Stimulated activated naive B cell treated with anti-CD40 and anti-IgM and Interleukin-4, amounts not matched to agents 10 μg/mL and 1 μg/mL and 100 μg/mL, for 72 hours (primary cell): ENCODE measurements at regions not wholly inside any gene's neighbourhood (a gene's known extent, or its start where the extent isn't known, plus 50 kb on each side); places are given as distances from the start of the nearest gene placed in this dataset.
"Not testable (repeated sequence)": the region's sequence is repeated elsewhere in the genome, so short reads cannot be mapped to it uniquely, and the experiment has no call there.

Experiments
- ATAC-seq, 2 donors: fragments of 150-1000 bp; cut with Tn5 transposase; replicated peaks; 2 replicates each; pipeline ENCODE4 v1.10.0; 2021; ENCODE audit warnings: moderate library complexity in 1 of 2
- DNase-seq: peaks from one replicate; pipeline ENCODE4 v3.0.0; 2021
- H3K27ac Mint-ChIP-seq: one replicate; pipeline ENCODE4 v1.8.0; 2022; ENCODE audit warnings: mild to moderate bottlenecking, mixed read lengths
- H3K27me3 Mint-ChIP-seq, 2 donors: one replicate each; pipeline ENCODE4 v1.8.0; 2022; ENCODE audit warnings: mixed read lengths in 2 of 2
- H3K36me3 Mint-ChIP-seq, 2 donors: one replicate each; pipeline ENCODE4 v1.8.0; 2022; ENCODE audit warnings: mixed read lengths in 2 of 2, mild to moderate bottlenecking in 1 of 2
- H3K4me1 Mint-ChIP-seq, 2 donors: one replicate each; pipeline ENCODE4 v1.8.0; 2022; ENCODE audit warnings: mixed read lengths in 2 of 2, mild to moderate bottlenecking in 1 of 2
- H3K4me3 Mint-ChIP-seq, 2 donors: one replicate each; pipeline ENCODE4 v1.8.0; 2022; ENCODE audit warnings: mild to moderate bottlenecking in 2 of 2, mixed read lengths in 2 of 2, moderate library complexity in 1 of 2
- H3K9me3 Mint-ChIP-seq, 2 donors: one replicate each; pipeline ENCODE4 v1.8.0; 2022; ENCODE audit warnings: mixed read lengths in 2 of 2, mild to moderate bottlenecking in 1 of 2

- peaks cover 3 to 6% of the 10 kb centered on the region in 2 donors for H3K4me1 Mint-ChIP-seq
- H3K9me3 Mint-ChIP-seq: peaks cover 7% of the 10 kb centered on the region in 2 donors
- no peak overlapping the region for H3K4me3 Mint-ChIP-seq
- no peaks in the 10 kb centered on the region for H3K27me3 Mint-ChIP-seq
- peaks cover 8 to 13% of the 10 kb centered on the region in 2 donors for H3K36me3 Mint-ChIP-seq
- DNase-seq: no peak
- H3K27ac Mint-ChIP-seq: no peak overlapping the region
- ATAC-seq: no peak
These were observed 405.2 kb downstream of the ZEB2 start for GRCh38 chr2:144114760-144115159.

GRCh38 chr2:144111437-144111836 is 408.5 kb downstream of the ZEB2 start:
- Mint-ChIP-seq H3K4me3 (no peak overlapping the region), H3K27ac (no peak overlapping the region), H3K4me1 (no peaks in the 10 kb centered on the region), H3K9me3 (peaks cover 14 to 15% of the 10 kb centered on the region in 2 donors), H3K27me3 (no peaks in the 10 kb centered on the region), H3K36me3 (peaks cover 29 to 38% of the 10 kb centered on the region in 2 donors)
- ATAC-seq (no peak), DNase-seq (no peak)

- not testable (repeated sequence) for H3K27ac Mint-ChIP-seq, H3K27me3 Mint-ChIP-seq, H3K4me1 Mint-ChIP-seq, ATAC-seq, DNase-seq, H3K4me3 Mint-ChIP-seq
- Mint-ChIP-seq H3K9me3 (peaks cover 17% of the 10 kb centered on the region in 2 donors), H3K36me3 (peaks cover 50 to 60% of the 10 kb centered on the region in 2 donors)
These were observed 413.8 kb downstream of the ZEB2 start for GRCh38 chr2:144106104-144106503.

- ATAC-seq: no peak
- Mint-ChIP-seq H3K27ac (no peak overlapping the region), H3K4me3 (no peak overlapping the region), H3K4me1 (peaks cover 1 to 6% of the 10 kb centered on the region in 2 donors), H3K27me3 (no peaks in the 10 kb centered on the region), H3K36me3 (peaks cover 41 to 43% of the 10 kb centered on the region in 2 donors), H3K9me3 (peaks cover 17% of the 10 kb centered on the region in 2 donors)
- no peak for DNase-seq
These were observed 417.5 kb downstream of the ZEB2 start for GRCh38 chr2:144102386-144102785.

GRCh38 chr2:144099780-144100377 is 420.0 kb downstream of the ZEB2 start:
- peaks cover 1 to 6% of the 10 kb centered on the region in 2 donors for H3K4me1 Mint-ChIP-seq
- no peak overlapping the region for H3K27ac Mint-ChIP-seq
- no peak overlapping the region for H3K4me3 Mint-ChIP-seq
- DNase-seq: no peak
- ATAC-seq: no peak
- H3K27me3 Mint-ChIP-seq: no peaks in the 10 kb centered on the region
- H3K9me3 Mint-ChIP-seq: peaks cover 2 to 3% of the 10 kb centered on the region in 2 donors
- peaks cover 19 to 24% of the 10 kb centered on the region in 2 donors for H3K36me3 Mint-ChIP-seq

GRCh38 chr2:144099340-144099739 is 420.6 kb downstream of the ZEB2 start:
- ATAC-seq: no peak
- H3K36me3 Mint-ChIP-seq: peaks cover 18 to 23% of the 10 kb centered on the region in 2 donors
- peaks cover 1 to 6% of the 10 kb centered on the region in 2 donors for H3K4me1 Mint-ChIP-seq
- no peak overlapping the region for H3K27ac Mint-ChIP-seq
- no peaks in the 10 kb centered on the region for H3K27me3 Mint-ChIP-seq
- no peak overlapping the region for H3K4me3 Mint-ChIP-seq
- DNase-seq: no peak
- peaks cover 5 to 7% of the 10 kb centered on the region in 2 donors for H3K9me3 Mint-ChIP-seq

GRCh38 chr2:144097440-144098225 is 422.3 kb downstream of the ZEB2 start:
- Mint-ChIP-seq H3K36me3 (peaks cover 13 to 23% of the 10 kb centered on the region in 2 donors), H3K27me3 (no peaks in the 10 kb centered on the region), H3K27ac (peak overlapping the region; percentile 3), H3K4me1 (peaks cover 1 to 6% of the 10 kb centered on the region in 2 donors), H3K9me3 (peaks cover 8 to 12% of the 10 kb centered on the region in 2 donors), H3K4me3 (no peak overlapping the region)
- ATAC-seq (peak in 1 of 2 donors; percentile 58), DNase-seq (no peak)

GRCh38 chr2:144096531-144096930 is 423.4 kb downstream of the ZEB2 start:
- ATAC-seq: no peak
- Mint-ChIP-seq H3K27me3 (no peaks in the 10 kb centered on the region), H3K27ac (no peak overlapping the region), H3K36me3 (peaks cover 13 to 27% of the 10 kb centered on the region in 2 donors), H3K4me3 (no peak overlapping the region), H3K9me3 (peaks cover 11 to 21% of the 10 kb centered on the region in 2 donors), H3K4me1 (peaks cover 1 to 6% of the 10 kb centered on the region in 2 donors)
- DNase-seq: no peak

- DNase-seq (no peak), ATAC-seq (no peak)
- Mint-ChIP-seq H3K9me3 (peaks cover 11 to 22% of the 10 kb centered on the region in 2 donors), H3K27ac (no peak overlapping the region), H3K27me3 (no peaks in the 10 kb centered on the region), H3K36me3 (peaks cover 10 to 27% of the 10 kb centered on the region in 2 donors), H3K4me1 (peaks cover 2 to 6% of the 10 kb centered on the region in 2 donors), H3K4me3 (no peak overlapping the region)
These were observed 425.3 kb downstream of the ZEB2 start for GRCh38 chr2:144094408-144095151.

GRCh38 chr2:144091622-144092021 is 428.3 kb downstream of the ZEB2 start:
- Mint-ChIP-seq H3K4me1 (peaks cover 9 to 16% of the 10 kb centered on the region in 2 donors), H3K9me3 (peaks cover 17 to 34% of the 10 kb centered on the region in 2 donors), H3K27ac (no peak overlapping the region), H3K27me3 (no peaks in the 10 kb centered on the region), H3K36me3 (peaks cover 28 to 49% of the 10 kb centered on the region in 2 donors), H3K4me3 (no peak overlapping the region)
- DNase-seq (no peak), ATAC-seq (no peak)

- Mint-ChIP-seq H3K27ac (no peak overlapping the region), H3K36me3 (peaks cover 20 to 40% of the 10 kb centered on the region in 2 donors), H3K9me3 (peaks cover 9 to 23% of the 10 kb centered on the region in 2 donors), H3K27me3 (no peaks in the 10 kb centered on the region), H3K4me1 (peaks cover 11 to 21% of the 10 kb centered on the region in 2 donors), H3K4me3 (no peak overlapping the region)
- no peak for DNase-seq
- no peak for ATAC-seq
These were observed 431.1 kb downstream of the ZEB2 start for GRCh38 chr2:144088863-144089262.

GRCh38 chr2:144086965-144087364 is 433.0 kb downstream of the ZEB2 start:
- Mint-ChIP-seq H3K4me3 (peak overlapping the region in 1 of 2 donors; percentile 5), H3K36me3 (peaks cover 25 to 41% of the 10 kb centered on the region in 2 donors), H3K4me1 (peaks cover 17 to 36% of the 10 kb centered on the region in 2 donors), H3K27ac (peak overlapping the region; percentile 14), H3K27me3 (no peaks in the 10 kb centered on the region), H3K9me3 (peaks cover 6 to 17% of the 10 kb centered on the region in 2 donors)
- DNase-seq: no peak
- ATAC-seq: peak; percentile 80 to 87

GRCh38 chr2:144085016-144085415 is 434.9 kb downstream of the ZEB2 start:
- peaks cover 17 to 39% of the 10 kb centered on the region in 2 donors for H3K4me1 Mint-ChIP-seq
- H3K4me3 Mint-ChIP-seq: no peak overlapping the region
- H3K27ac Mint-ChIP-seq: no peak overlapping the region
- peaks cover 6 to 14% of the 10 kb centered on the region in 2 donors for H3K9me3 Mint-ChIP-seq
- DNase-seq (no peak), ATAC-seq (no peak)
- no peaks in the 10 kb centered on the region for H3K27me3 Mint-ChIP-seq
- H3K36me3 Mint-ChIP-seq: peaks cover 30 to 45% of the 10 kb centered on the region in 2 donors

GRCh38 chr2:144084114-144084661 is 435.7 kb downstream of the ZEB2 start:
- H3K9me3 Mint-ChIP-seq: peaks cover 6 to 8% of the 10 kb centered on the region in 2 donors

More at GRCh38 chr2:144084114-144084661, 435.7 kb downstream of the ZEB2 start:
- DNase-seq (no peak), ATAC-seq (no peak)
- Mint-ChIP-seq H3K4me1 (peaks cover 16 to 39% of the 10 kb centered on the region in 2 donors), H3K36me3 (peaks cover 26 to 39% of the 10 kb centered on the region in 2 donors), H3K27me3 (no peaks in the 10 kb centered on the region), H3K4me3 (no peak overlapping the region), H3K27ac (no peak overlapping the region)
